Neural progenitor cell (in vitro differentiated cells): ENCODE measurements at regions not wholly inside any gene's neighbourhood (a gene's known extent, or its start where the extent isn't known, plus 50 kb on each side); places are given as distances from the start of the nearest gene placed in this dataset.

Source experiments
- EZH2phosphoT487 ChIP-seq: fragments of 200-600 bp; sonication (generic); IDR thresholded peaks from 2 replicates; pipeline ENCODE4 v1.6.1; 2017; ENCODE audit warnings: antibody characterized with exemption
- TF ChIP-seq, protein P1 (sequence below): fragments of 200-600 bp; sonication (generic); IDR thresholded peaks from 2 replicates; pipeline ENCODE4 v1.5.1; 2017; ENCODE audit warnings: antibody characterized with exemption, mild to moderate bottlenecking

GRCh38 chr1:54475946-54476516 is 69.8 kb upstream of the SSBP3 start:
- TF ChIP-seq, protein P1, sequence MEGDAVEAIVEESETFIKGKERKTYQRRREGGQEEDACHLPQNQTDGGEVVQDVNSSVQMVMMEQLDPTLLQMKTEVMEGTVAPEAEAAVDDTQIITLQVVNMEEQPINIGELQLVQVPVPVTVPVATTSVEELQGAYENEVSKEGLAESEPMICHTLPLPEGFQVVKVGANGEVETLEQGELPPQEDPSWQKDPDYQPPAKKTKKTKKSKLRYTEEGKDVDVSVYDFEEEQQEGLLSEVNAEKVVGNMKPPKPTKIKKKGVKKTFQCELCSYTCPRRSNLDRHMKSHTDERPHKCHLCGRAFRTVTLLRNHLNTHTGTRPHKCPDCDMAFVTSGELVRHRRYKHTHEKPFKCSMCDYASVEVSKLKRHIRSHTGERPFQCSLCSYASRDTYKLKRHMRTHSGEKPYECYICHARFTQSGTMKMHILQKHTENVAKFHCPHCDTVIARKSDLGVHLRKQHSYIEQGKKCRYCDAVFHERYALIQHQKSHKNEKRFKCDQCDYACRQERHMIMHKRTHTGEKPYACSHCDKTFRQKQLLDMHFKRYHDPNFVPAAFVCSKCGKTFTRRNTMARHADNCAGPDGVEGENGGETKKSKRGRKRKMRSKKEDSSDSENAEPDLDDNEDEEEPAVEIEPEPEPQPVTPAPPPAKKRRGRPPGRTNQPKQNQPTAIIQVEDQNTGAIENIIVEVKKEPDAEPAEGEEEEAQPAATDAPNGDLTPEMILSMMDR: no peak
- TF ChIP-seq EZH2phosphoT487: no peak
